ENCODE measurements at regions not wholly inside any gene's neighbourhood (a gene's known extent, or its start where the extent isn't known, plus 50 kb on each side); places are given as distances from the start of the nearest gene placed in this dataset.
"Not testable (repeated sequence)": the region's sequence is repeated elsewhere in the genome, so short reads cannot be mapped to it uniquely, and the experiment has no call there.

DNA sequence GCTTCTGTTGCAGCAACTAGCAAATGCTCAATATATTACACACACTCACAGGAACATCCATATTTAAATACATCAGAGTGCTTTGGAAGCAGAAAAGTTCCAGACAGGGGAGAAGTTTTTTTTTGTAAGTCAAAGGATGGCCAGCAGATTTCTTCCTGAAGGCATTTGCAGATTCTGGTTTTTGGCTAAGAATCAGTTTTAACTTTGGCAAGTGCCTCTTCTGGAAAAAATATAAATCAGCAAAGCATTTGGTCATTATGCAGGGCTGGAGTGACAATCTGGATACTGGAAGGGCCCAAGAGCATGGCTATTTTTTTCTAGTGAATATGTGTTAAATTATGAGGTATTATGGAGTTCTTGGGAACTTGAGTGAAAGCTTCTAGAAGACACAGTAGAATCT lies 495.3 kb upstream of the ARPP21 start:
- ChIA-PET POLR2A (no interaction called here), CTCF (no interaction called here)
- DNase-seq (ENCODE audit: low spot score) (no peak), ATAC-seq (no peak)
- TF ChIP-seq ZNF671 (CRISPR knock-in tag; IDR thresholded peaks at IDR 0.05) (no peak), NFE2L1 (CRISPR knock-in tag; IDR thresholded peaks at IDR 0.05) (no peak), ZNF532 (CRISPR knock-in tag; IDR thresholded peaks at IDR 0.05; ENCODE audit: borderline replicate concordance) (no peak), PREB (CRISPR knock-in tag; IDR thresholded peaks at IDR 0.05; ENCODE audit: borderline replicate concordance) (no peak), JAZF1 (CRISPR knock-in tag; IDR thresholded peaks at IDR 0.05) (no peak), CBFB (CRISPR knock-in tag; IDR thresholded peaks at IDR 0.05; ENCODE audit: low read depth) (no peak), FOXJ3 (CRISPR knock-in tag; IDR thresholded peaks at IDR 0.05; ENCODE audit: borderline replicate concordance) (no peak), SOX15 (CRISPR knock-in tag; IDR thresholded peaks at IDR 0.05) (no peak), NR2C2 (CRISPR knock-in tag; IDR thresholded peaks at IDR 0.05) (no peak), ZNF317 (CRISPR knock-in tag; IDR thresholded peaks at IDR 0.05; ENCODE audit: borderline replicate concordance, low read depth) (no peak), TCF7 (CRISPR knock-in tag; IDR thresholded peaks at IDR 0.05; ENCODE audit: low read depth) (no peak), ZNF423 (CRISPR knock-in tag; IDR thresholded peaks at IDR 0.05) (no peak), ZNF512 (CRISPR knock-in tag; IDR thresholded peaks at IDR 0.05; ENCODE audit: borderline replicate concordance) (no peak), MLX (CRISPR knock-in tag; IDR thresholded peaks at IDR 0.05) (no peak), USF1 (CRISPR knock-in tag; IDR thresholded peaks at IDR 0.05) (no peak)
- TF ChIP-seq, protein P1, sequence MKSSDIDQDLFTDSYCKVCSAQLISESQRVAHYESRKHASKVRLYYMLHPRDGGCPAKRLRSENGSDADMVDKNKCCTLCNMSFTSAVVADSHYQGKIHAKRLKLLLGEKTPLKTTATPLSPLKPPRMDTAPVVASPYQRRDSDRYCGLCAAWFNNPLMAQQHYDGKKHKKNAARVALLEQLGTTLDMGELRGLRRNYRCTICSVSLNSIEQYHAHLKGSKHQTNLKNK (CRISPR knock-in tag; IDR thresholded peaks at IDR 0.05), result no peak
- Mint-ChIP-seq H3K36me3 (peaks cover 3% of the 10 kb centered on the region; the same call in 1 of the 2 replicates), H3K4me1 (peaks cover 12% of the 10 kb centered on the region), H3K27me3 (ENCODE audit: low read depth) (no peaks in the 10 kb centered on the region), H3K4me3 (no peak overlapping the region), H3K27ac (no peak overlapping the region), H3K9me3 (peaks cover 28% of the 10 kb centered on the region)

GRCh38 chr3:35146256-35147035 lies 492.9 kb upstream of the ARPP21 start:
- H3K27me3 Mint-ChIP-seq (ENCODE audit: low read depth); CTCF ChIA-PET; H3K36me3 Mint-ChIP-seq; H3K27ac Mint-ChIP-seq; DNase-seq (ENCODE audit: low spot score); H3K4me3 Mint-ChIP-seq: not testable (repeated sequence)
- H3K4me1 Mint-ChIP-seq, result peaks cover 12% of the 10 kb centered on the region
- peaks cover 21% of the 10 kb centered on the region for H3K9me3 Mint-ChIP-seq
- POLR2A ChIA-PET, result interaction anchor here (0.6 kb wide), 1 partner anchor 66 kb away, joined by 3 read pairs; no protein-coding TSS in a partner anchor
- peak; percentile 57 for ATAC-seq

All from WTC11 (cell line).